Inflammatory macrophage treated with lipopolysaccharide for 4 hours (primary cell): ENCODE measurements at regions not wholly inside any gene's neighbourhood (a gene's known extent, or its start where the extent isn't known, plus 50 kb on each side); places are given as distances from the start of the nearest gene placed in this dataset.
"Not testable (repeated sequence)": the region's sequence is repeated elsewhere in the genome, so short reads cannot be mapped to it uniquely, and the experiment has no call there.

Experiments
- DNase-seq: peaks from one replicate; pipeline ENCODE4 v3.0.0-alpha.2; 2020

DNA sequence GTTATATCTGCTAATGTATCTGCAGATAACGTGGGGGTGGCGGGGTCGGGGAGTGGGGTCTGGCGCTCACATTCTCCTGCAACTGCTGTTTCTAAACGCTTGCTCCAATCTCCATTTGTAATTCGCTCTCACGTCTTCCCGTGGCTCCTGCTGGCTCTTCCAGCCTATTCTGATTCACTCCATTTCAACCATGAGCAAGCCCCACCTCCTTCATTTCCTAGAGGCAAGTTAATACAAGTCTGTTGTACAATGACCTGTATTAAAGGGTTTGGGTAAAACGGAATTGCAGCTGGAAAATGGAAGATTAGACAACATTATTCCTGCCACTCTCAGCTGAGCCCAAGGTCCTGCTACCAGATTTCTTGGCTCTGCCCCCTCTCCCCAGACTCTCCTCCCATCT lies 132.3 kb downstream of the CSNK2A3 start:
- DNase-seq: no peak

DNA sequence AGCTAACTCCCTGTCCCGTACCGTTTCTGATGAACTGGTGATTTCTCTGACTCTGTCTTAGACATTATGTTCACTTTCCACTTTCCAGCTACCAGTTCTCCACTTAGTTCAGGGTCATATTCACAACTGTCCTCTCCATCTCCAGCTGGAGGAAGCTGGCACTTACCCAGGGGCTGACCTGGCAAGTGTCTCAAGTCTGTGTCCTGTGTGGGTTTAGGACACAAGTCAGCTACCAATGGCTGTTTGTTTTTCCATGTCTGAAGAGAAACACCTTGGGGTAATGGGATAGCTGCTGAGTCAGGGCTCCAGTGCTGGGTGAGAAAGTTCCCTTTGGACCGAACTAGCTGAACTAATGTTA lies 134.4 kb downstream of the CSNK2A3 start:
- no peak for DNase-seq

DNA sequence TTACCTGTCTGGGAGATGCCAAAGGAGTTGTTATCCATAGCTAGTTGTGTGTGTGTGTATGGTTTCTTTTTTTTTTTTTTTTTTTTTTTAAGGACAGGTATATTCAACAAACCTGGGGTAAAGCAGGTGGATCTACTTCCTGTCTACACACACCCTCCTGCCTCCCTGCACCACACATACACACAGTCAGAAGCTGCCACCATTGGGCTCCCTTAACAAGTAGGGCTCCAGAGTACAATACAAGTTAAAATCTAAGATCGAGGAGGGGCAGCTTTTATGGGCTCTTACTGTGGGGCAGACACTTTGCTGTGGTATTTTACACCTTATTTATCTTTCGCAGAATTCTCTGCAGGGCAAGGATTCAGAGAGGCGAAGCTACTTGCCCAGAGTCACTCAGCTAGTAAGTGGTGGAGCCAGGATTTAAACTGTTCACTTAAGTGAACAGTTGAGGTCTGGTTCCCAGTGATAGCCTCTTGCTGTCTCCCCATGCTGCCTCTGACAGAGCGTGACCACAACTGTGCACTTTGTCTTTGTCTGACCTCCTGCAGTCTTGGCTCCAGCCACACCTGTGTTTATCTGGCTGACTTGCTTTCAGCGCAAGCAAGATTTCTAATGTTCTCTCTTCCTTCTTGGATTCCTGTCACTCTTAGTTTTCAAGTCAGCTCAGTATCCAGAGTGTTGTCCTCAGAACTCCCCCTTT lies 135.0 kb downstream of the CSNK2A3 start:
- no peak for DNase-seq

DNA sequence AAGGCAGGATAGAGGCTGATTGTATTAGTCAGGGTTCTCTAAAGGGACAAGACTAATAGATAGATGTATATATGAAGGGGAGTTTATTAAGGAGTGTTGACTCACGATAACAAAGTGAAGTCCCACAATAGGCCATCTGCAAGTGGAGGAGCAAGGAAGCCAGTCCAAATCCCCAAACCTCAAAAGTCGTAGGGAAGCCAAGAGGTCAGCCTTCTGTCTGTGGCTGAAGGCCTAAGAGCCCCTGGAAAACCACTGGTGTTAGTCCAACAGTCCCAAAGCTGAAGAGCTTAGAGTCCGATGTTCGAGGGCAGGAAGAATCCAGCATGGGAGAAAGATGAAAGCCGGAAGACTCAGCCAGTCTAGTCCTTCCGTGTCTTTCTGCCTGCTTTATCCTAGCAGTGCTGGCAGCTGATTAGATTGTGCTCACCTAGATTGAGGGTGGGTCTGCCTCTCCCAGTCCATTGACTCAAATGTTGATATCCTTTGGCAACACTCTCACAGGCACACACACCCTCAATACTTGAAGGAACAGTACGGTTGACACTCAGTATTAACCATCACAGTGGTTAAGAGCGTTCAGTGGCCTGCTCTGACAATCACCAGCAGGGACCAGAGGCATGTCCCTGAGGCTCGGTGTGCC lies 135.6 kb downstream of the CSNK2A3 start:
- DNase-seq: no peak

DNA sequence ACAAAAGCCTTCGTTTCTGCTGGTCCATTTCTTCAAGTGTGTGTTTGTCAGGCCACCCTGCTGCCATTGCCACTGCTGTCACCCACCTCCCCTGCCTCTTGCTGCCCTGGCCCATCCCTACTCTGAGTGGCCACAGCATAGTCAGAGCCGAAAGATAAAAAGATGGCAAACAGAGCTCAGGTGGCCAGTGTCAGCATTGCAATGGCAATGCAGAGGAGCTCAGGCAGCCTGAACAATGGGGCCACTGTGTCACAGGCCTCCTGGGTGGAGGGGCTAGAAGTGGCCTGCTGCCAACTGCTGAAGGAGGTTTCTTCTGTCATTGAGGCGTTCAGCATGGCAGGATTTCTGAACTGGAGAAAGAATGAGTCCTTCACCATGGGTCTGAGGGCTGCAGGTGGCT lies 137.1 kb downstream of the CSNK2A3 start:
- DNase-seq: no peak

DNA sequence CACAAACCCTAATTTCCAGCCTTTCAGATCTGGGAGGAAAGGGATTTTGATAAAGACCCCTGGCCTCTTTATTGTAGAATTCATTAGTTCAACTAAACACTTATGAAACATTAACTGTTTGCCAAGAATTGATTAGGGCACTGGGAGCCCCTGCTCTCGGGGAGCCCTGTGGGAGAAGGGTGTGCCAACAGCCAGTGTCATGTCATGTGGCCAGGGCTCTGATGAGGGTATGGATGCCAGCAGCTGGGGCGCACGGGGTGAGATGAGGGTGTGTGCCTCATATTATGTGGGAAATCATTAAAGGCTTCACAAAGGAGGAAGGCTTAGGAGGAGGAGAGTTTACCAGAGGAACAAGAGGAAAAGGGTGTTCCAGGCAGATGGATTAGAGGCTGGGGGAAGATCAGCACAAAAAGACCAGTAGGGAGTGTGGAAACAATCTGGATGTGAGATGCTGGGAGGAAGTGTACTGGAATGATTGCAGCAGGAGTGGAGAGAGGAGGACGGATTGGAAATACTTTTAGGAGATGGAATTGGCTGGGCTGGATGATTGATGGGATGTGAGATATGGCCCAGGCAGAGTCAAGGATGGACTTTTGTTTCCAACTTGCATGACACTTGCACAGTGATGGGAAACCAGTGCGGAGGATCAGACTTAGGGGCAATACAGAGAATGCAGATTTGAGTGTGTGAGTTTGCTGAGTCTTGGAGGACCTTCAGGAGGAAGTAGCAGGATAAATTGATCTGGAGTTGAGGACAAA lies 137.8 kb downstream of the CSNK2A3 start:
- DNase-seq: no peak

DNA sequence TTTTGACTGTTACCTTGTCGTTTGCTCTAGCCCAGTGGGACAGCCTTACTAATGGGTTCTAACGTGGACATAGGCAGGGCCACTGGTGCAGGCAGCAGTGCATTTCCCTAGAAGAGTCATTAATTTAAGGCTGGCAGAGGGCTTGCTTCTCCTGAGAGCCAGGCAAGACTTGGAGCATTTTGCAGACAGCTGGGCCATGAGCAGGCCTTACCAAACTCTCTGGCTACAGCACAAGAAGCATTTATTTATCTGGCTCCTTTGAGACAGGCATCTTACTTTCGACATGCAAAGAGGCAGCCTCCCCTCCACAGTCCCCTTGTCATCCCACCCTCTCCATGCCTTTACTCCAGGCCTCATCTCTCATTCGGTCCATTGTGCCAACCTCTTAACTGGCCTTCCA lies 139.9 kb downstream of the CSNK2A3 start:
- DNase-seq: no peak

DNA sequence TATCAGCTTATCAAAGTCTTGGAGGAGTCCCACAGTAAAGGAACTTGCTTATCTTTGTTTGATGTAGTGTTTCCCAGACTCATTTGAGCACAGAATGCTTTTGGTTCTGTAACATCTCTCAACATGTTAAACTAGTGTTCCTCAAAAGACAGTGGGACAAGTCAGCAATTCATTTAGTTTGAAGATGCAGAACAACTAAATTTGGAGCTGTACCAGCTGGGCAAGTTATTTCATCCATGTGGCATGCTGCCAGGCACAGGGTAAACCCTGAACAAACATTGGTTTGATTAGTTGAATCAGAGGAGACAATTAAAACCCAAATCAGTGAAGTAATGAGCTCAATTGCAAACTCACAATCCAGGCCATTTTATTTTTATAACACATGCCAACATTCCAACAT lies 141.2 kb downstream of the CSNK2A3 start:
- DNase-seq: no peak

DNA sequence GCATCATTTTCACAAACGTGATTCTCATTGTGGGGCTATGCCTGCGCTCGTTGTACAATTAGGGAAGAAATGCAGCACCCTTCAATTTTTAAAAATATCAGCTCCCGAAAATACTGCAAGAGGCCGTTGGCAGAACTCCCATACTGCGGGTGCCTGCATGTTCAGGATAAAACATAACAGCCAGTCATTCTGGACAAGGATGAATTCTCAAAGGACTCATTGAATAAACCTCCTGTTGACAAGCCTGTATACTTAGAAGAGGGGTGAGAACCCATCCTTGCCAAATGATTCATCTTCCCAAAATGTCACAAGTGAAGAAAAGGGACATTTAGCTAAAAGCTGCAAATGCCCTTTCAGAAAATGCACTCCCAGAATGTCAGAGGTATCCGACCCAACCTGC lies 141.9 kb downstream of the CSNK2A3 start:
- DNase-seq: no peak

DNA sequence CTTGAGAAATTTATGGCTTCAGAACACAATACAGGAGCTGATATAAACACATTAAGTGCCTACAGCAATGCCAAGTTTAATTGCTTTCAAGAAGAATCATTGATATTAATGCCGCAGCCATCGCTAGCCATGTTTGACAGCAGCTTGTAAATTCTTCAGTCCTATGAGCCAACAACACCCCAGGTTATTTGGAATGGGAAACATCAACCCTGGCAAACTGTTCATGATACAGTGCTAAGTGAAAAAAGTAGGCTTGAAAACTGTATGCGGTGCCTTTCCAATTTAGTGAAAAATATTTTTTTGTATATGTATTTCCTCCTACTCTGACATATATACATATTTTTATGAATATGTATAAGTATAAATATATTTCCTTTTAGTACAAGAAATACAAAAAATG lies 142.6 kb downstream of the CSNK2A3 start:
- no peak for DNase-seq

DNA sequence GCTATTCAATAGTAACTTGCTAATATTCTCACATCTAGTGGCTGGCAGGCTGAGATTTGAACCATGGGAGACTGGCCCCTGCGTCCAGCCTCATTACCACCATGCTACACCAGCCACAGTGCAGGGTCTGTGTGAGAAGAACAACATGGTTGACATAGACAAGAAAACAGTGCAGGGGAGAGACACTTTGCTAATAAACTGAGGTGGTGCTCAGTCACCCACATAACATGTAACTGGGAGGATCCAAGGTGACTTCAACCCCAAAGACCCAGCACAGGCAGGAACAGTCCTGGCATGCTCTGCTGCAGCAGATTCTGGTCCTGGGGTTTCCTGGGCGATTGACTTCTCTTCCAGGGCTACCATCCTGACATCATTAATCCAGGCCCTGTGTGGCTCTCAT lies 143.1 kb downstream of the CSNK2A3 start:
- no peak for DNase-seq

DNA sequence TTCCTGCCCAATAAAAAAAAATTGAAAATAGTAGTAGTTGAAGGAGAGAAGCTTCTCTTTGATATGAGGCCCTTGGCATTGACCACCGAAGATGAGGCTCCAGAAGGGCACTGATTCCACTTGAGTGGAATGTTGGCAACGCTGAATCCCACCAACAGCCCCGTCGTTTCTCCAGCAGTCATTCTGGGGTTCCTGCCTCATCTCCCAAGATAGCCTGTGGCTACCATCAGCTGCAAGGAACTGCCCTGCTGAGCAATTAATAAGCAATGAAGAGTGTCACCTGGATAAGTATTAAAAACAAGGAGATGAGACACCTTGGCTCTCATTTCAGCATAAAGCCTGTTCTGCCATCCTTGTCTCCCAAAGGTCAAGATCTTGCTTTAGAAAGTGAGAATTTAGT lies 144.1 kb downstream of the CSNK2A3 start:
- DNase-seq: no peak

DNA sequence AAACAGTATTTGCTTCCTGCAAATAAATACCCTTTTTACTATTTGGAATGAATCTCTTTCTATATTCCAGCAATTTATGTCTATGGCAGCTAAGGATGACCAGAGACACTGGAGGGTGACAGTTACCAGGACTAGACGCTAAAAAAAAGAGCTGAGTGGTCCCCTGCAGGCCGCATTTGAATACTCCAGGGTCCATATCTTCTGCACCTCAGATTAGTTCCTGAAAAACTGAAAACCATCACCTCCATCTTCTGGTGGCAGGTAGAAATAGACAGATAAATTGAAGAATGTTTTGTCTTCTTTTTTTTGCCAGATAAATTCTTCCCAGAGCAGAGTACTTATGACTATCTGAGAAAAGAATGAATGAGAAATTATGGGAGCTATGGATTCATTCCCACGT lies 145.6 kb downstream of the CSNK2A3 start:
- no peak for DNase-seq

DNA sequence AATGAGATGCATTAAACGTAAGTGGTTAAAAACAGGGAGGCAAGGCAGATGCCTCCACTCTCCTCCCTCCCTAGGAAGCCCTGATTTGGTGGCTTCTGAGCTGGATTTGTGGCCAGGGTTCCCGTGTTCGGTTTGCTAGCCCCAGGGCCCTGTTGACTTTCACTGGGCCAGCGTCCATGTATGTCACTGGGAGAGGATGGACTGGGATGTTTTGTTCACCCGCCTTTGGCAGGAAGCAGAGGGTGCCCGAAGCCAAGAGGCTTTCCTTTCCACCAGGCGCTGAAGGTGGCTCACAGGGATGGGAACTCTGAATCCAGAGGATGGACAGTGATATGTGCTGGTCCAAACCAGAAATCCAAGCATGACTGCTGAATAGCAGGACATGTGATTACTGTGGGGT lies 146.6 kb downstream of the CSNK2A3 start:
- no peak for DNase-seq

DNA sequence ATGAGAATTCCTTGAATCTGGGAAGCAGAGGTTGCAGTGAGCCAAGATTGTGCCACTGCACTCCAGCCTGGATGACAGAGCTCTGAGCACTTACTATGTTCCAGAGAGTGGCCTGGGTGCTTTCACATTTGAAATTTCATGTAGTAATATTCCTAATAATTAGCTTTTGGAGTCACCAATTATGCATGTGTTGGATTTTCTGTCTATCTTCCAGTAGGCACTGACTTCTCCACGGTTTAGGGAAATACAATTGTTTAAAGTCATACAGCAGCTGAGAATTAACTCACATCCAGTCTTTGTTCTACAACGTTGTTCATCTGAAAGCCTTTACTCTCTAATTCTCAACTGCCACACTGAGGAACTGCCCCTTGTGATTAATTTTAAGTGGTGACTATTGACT lies 150.2 kb downstream of the CSNK2A3 start:
- DNase-seq: no peak

DNA sequence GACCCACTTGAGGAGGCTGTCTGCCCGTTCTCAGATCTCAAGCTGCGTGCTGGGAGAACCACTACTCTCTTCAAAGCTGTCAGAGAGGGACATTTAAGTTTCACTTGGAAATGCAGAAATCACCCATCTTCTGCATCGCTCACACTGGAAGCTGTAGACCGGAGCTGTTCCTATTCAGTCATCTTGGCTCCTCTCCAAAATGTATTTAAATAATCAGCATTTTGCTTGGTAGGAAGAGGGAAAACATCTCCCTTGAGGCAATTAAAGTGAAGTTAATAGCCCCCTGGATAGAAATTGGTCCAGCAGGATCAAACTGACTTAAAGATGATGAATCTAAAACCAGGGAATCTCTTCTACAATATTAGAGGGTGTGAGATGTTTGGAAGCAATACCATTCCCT lies 151.7 kb downstream of the CSNK2A3 start:
- not testable (repeated sequence) for DNase-seq

DNA sequence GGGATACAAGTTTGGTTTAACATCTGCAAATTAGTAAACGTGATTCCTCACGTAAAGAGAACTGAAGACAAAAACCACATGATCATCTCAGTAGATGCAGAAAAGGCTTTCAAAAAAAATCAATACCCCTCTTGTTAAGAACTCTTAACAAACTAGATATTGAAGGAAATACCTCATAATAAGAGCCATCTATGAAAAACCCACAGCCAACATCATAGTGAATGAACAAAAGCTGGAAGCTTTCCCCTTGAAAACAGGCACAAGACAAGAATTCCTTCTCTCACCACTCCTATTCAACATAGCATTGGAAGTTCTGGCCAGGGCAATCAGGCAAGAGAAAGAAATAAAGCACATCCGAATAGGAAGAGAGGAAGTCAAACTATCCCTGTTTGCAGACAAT lies 160.5 kb downstream of the CSNK2A3 start:
- DNase-seq: no peak

DNA sequence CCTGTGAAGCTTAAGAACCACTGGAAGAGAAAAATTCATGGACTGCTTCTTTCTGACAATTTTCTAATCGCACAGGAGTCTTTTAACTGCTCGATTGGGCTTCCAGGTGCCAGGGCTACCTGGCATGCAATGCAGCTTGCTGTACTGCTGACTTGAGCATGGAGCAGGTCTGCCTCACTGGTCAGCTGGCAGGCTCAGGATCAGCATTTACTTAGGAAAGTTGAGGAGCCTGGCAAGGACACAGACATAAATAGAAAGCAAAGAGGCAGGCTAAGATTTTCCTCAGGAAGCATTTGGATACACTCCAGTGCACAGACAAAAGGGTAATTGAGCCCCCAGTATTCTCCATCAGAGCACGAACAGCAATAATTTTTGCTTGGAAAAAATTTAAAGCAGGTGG lies 163.5 kb downstream of the CSNK2A3 start:
- DNase-seq: no peak

DNA sequence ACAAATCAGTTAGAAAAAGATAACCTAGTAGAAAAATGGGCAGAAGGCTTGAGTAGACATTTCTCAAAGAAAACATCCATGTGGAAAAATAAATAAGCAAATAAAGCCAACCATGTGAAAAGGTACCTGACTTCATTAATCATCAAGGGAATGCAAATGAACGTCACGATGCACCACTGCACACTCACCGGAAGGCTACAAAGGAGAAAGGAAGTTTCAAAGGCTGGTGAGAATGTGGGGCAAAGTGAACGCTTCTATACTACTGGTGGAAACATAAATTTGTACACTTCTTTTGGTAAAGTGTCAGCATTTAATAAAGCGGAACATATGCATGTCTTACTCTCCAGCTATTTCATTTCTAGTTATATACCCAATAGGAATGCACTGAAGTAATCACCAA lies 166.8 kb downstream of the CSNK2A3 start:
- no peak for DNase-seq

DNA sequence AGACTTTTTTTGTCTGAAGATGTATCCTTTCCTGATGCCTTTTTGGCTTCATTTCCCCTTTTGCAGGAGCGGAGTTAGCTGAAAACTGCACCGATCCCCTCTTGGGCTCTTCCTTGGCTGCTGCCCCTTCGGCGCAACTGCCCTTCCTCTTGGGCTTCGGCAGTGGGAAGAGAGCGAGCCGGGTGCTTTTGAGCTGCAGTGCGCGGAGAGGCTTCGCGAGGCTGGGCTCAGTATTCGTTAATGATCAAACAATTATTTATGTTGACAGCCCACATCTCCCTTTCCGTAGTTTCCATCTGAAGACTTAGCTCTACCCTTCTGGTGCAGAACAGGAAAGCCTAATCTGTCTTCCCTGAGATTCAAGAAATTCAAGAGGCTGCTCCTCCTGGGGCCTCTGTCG lies 170.8 kb downstream of the CSNK2A3 start:
- no peak for DNase-seq

DNA sequence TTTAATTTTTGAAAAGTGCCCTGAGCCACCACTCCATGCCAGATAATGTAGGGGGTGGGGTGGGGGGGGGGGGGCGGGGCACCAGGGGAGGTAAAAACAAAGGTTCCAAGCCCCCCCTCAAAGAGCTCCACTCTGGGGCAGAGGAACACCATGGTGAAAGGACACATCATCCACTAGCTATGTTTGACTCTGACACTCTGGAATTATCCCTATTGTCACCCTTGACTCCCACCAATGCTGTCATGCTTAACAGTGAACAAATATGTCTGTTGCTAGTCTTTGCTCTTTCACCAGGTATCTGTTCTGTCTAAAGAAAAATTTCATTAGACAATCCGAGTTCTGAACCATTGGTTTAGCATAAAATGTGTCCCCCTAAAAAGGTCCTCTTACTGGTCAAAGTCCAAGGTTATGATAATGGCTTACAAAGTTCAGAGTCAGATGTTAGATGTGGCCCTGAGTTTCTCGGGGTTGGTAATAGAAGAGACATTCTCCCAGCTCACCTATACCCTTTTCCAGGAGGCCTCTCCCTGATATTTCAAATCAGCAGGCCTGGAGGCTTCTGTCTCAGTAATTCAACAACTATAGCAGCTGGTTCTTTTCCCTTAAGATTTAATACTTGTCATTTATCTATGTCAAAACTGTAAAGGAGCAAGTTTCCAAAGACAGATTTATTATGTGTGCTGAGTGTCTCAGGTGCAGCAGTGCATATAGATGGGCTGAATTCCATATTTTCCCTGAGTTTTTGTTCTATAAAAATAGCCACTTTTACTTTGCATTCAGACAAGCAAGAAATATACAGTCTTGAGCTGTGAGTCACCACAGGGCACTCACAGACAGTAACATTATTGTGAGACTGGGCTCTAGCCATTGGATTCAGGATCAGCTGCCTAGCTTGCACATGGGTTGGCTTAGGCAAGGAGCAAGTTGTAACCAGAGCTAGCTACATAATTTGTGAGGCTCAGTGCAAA lies 174.1 kb downstream of the CSNK2A3 start:
- DNase-seq: no peak

DNA sequence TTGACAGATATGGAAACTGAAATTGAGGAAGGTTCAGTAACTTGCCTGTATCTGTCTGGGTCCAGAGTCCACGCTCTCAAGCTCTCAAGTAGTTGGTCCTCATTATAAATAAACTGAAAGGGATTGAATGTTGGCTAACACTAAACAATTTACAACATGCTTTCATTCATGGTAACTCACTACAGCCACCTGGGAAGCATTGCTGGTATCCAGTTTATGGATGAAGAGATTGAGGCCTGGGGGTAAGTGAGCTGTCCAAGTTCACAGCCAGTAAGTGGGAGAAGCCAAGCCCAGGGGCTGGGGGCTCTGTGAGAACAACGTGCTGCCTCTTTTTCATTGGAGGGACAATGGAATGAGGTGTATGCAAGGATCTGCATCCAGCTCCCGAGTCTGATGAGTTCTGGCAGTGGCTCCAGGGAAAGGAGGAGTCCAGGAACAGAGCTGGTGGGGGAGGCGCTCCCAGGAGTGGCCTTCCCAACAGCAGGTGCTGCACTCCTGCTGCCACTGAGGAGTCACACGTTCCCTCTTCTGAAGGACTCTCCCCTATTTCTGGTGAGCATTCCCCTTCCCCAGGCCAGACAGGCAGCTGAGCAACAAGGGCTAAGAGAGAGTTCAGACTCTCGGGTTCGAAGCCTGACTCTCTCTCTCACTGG lies 175.8 kb downstream of the CSNK2A3 start:
- DNase-seq: no peak
